ENCODE measurements at regions not wholly inside any gene's neighbourhood (a gene's known extent, or its start where the extent isn't known, plus 50 kb on each side); places are given as distances from the start of the nearest gene placed in this dataset.

GRCh38 chr3:124586126-124587052 lies 143.9 kb upstream of the UMPS start:
- Histone ChIP-seq H3K27me3 (no peaks in the 10 kb centered on the region), H3K36me3 (no peaks in the 10 kb centered on the region), H3K4me3 (peak overlapping the region in 2 of 3 donors; percentile 16 to 23), H3K4me1 (no peaks in the 10 kb centered on the region), H3K9me3 (no peaks in the 10 kb centered on the region), H3K27ac (peak overlapping the region; percentile 14 to 21)
- intact Hi-C loops (cut with DNase I; ENCODE audit: low total_unique reads) = no loop called here
- TF ChIP-seq CTCF (IDR thresholded peaks at IDR 0.05) = no peak
- TF ChIP-seq POLR2A (IDR thresholded peaks at IDR 0.05) = no peak
- no peak for TF ChIP-seq POLR2AphosphoS5 (IDR thresholded peaks at IDR 0.05)
- no peak for DNase-seq (ENCODE audit: low spot score in 2 of 2)

- Histone ChIP-seq H3K36me3 (no peaks in the 10 kb centered on the region), H3K4me1 (no peaks in the 10 kb centered on the region), H3K27me3 (no peaks in the 10 kb centered on the region), H3K27ac (peak overlapping the region in 1 of 2 donors; percentile 21), H3K9me3 (no peaks in the 10 kb centered on the region), H3K4me3 (no peak overlapping the region)
- no peak for DNase-seq (ENCODE audit: low spot score in 2 of 2)
- TF ChIP-seq POLR2A (IDR thresholded peaks at IDR 0.05) (no peak), CTCF (IDR thresholded peaks at IDR 0.05) (no peak), POLR2AphosphoS5 (IDR thresholded peaks at IDR 0.05) (no peak)
- intact Hi-C loops (cut with DNase I; ENCODE audit: low total_unique reads) = no loop called here
Observed at GRCh38 chr3:124587053-124587408, 143.2 kb upstream of the UMPS start.

DNA sequence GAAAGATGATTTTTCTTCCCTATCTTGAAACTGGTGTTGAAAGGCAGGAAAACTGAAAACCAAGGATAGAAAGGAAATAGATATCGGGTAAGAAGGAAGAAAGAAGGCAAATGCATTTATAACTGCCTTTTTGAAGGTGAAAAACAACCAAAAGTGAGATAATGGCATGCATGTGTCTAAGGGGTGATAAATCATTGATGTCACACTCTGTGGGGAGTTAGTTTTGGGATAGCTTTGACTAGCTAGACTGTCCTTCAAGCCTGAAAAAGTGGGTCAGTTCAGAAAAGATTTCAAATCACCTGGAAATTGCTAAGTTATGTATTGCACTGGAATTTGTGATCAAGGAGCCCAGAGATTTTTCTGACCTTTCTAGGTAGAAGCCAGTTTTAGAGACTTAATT lies 142.2 kb upstream of the UMPS start:
- H3K9me3 ChIP-seq = no peaks in the 10 kb centered on the region
- no peak overlapping the region for H3K4me3 ChIP-seq
- H3K27ac ChIP-seq = no peak overlapping the region
- no peaks in the 10 kb centered on the region for H3K36me3 ChIP-seq
- H3K27me3 ChIP-seq = no peaks in the 10 kb centered on the region
- intact Hi-C loops (cut with DNase I; ENCODE audit: low total_unique reads) = no loop called here
- DNase-seq (ENCODE audit: low spot score in 2 of 2) = no peak
- TF ChIP-seq CTCF (IDR thresholded peaks at IDR 0.05) (no peak), POLR2A (IDR thresholded peaks at IDR 0.05) (no peak), POLR2AphosphoS5 (IDR thresholded peaks at IDR 0.05) (no peak)
- H3K4me1 ChIP-seq = peaks cover 0 to 7% of the 10 kb centered on the region in 2 donors

DNA sequence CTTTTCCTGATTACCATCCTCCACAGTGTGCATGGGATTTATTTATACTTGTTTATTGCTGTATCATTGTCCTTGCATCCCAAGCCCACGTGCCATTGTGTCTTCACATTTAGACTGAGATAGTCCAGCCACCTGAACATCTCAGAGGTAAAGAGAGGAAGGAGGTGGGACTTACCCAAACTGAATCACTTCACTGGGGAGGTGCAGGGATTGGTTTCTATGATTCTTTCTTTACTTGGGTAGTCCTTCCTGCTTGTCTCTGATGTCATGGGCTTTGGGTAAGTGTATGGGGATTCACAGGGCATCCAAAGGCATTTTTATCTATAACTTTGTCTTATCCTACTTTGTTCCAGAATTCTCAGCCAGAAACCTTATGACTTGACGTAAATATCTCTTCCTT lies 141.5 kb upstream of the UMPS start:
- Histone ChIP-seq H3K27me3 (no peaks in the 10 kb centered on the region), H3K4me3 (no peak overlapping the region), H3K4me1 (peaks cover 0 to 9% of the 10 kb centered on the region in 2 donors), H3K27ac (no peak overlapping the region), H3K36me3 (no peaks in the 10 kb centered on the region), H3K9me3 (no peaks in the 10 kb centered on the region)
- DNase-seq (ENCODE audit: low spot score in 2 of 2) = no peak
- TF ChIP-seq POLR2A (IDR thresholded peaks at IDR 0.05) (no peak), POLR2AphosphoS5 (IDR thresholded peaks at IDR 0.05) (no peak), CTCF (IDR thresholded peaks at IDR 0.05) (no peak)
- intact Hi-C loops (cut with DNase I; ENCODE audit: low total_unique reads) = no loop called here

- Histone ChIP-seq H3K9me3 (no peaks in the 10 kb centered on the region), H3K4me1 (peaks cover 0 to 9% of the 10 kb centered on the region in 2 donors), H3K4me3 (no peak overlapping the region), H3K27ac (no peak overlapping the region), H3K36me3 (no peaks in the 10 kb centered on the region), H3K27me3 (no peaks in the 10 kb centered on the region)
- intact Hi-C loops (cut with DNase I; ENCODE audit: low total_unique reads) = no loop called here
- no peak for DNase-seq (ENCODE audit: low spot score in 2 of 2)
- TF ChIP-seq POLR2AphosphoS5 (IDR thresholded peaks at IDR 0.05) (no peak), POLR2A (IDR thresholded peaks at IDR 0.05) (no peak), CTCF (IDR thresholded peaks at IDR 0.05) (no peak)
Observed at GRCh38 chr3:124591699-124592098, 138.6 kb upstream of the UMPS start.
